Inflammatory macrophage treated with lipopolysaccharide for 1 hour (primary cell): ENCODE measurements at regions not wholly inside any gene's neighbourhood (a gene's known extent, or its start where the extent isn't known, plus 50 kb on each side); places are given as distances from the start of the nearest gene placed in this dataset.

ENCODE experiments used
- DNase-seq, 2 donors: peaks; one replicate each; pipeline ENCODE4 v3.0.0-alpha.2; 2020 to 2022

GRCh38 chr6:8213995-8214394, 111.6 kb upstream of the EEF1E1 start:
- DNase-seq = no peak

GRCh38 chr6:8212720-8213434, 110.5 kb upstream of the EEF1E1 start:
- no peak for DNase-seq

- no peak for DNase-seq
Observed at GRCh38 chr6:8207869-8208191, 105.5 kb upstream of the EEF1E1 start.

- DNase-seq = no peak
Observed at GRCh38 chr6:8207191-8207868, 105.0 kb upstream of the EEF1E1 start.

GRCh38 chr6:8203337-8203736, 101.0 kb upstream of the EEF1E1 start:
- DNase-seq = no peak

GRCh38 chr6:8201679-8202078, 99.3 kb upstream of the EEF1E1 start:
- DNase-seq = no peak

- DNase-seq = no peak
Observed at GRCh38 chr6:8200255-8200654, 97.9 kb upstream of the EEF1E1 start.

GRCh38 chr6:8195714-8196102, 93.4 kb upstream of the EEF1E1 start:
- DNase-seq = no peak

GRCh38 chr6:8195040-8195713, 92.8 kb upstream of the EEF1E1 start:
- no peak for DNase-seq

GRCh38 chr6:8194490-8194889, 92.1 kb upstream of the EEF1E1 start:
- no peak for DNase-seq

GRCh38 chr6:8193541-8193940, 91.2 kb upstream of the EEF1E1 start:
- DNase-seq = no peak

GRCh38 chr6:8192597-8192996, 90.2 kb upstream of the EEF1E1 start:
- DNase-seq = no peak

- no peak for DNase-seq
Observed at GRCh38 chr6:8192067-8192466, 89.7 kb upstream of the EEF1E1 start.

GRCh38 chr6:8191629-8192028, 89.3 kb upstream of the EEF1E1 start:
- DNase-seq = no peak

- DNase-seq = no peak
Observed at GRCh38 chr6:8187209-8187608, 84.9 kb upstream of the EEF1E1 start.

- peak in 1 of 2 donors; percentile 3 for DNase-seq
Observed at GRCh38 chr6:8182902-8183665, 80.7 kb upstream of the EEF1E1 start.

GRCh38 chr6:8181951-8182845, 79.8 kb upstream of the EEF1E1 start:
- DNase-seq = peak; percentile 43 to 70

GRCh38 chr6:8181160-8181881, 79.0 kb upstream of the EEF1E1 start:
- peak; percentile 25 to 65 for DNase-seq

GRCh38 chr6:8180327-8181159, 78.2 kb upstream of the EEF1E1 start:
- no peak for DNase-seq

- no peak for DNase-seq
Observed at GRCh38 chr6:8177721-8178120, 75.4 kb upstream of the EEF1E1 start.
